ENCODE measurements at regions not wholly inside any gene's neighbourhood (a gene's known extent, or its start where the extent isn't known, plus 50 kb on each side); places are given as distances from the start of the nearest gene placed in this dataset.
"Not testable (repeated sequence)": the region's sequence is repeated elsewhere in the genome, so short reads cannot be mapped to it uniquely, and the experiment has no call there.

DNA sequence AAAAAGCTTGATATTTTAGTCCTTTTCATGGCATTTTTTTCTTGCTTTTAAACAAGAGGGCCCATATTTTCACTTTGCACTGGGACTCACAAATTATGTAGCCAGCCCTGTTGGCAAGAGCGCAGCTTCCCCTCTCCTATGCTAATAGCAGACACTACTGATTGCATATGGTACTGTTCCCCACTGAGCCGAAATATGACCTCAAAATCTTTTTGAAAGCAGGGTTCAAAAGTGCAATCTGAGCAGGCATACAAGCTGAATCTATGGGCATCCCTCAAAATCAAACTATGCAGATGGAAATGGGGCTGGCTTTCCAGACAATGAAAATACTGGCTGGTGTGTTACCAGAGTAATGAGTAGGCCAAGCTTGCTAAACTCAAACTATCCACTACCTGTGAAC lies 225.2 kb upstream of the SETMAR start:
- DNase-seq, result no peak

- no peak for DNase-seq
These were observed 224.3 kb upstream of the SETMAR start for GRCh38 chr3:4078903-4079302.

DNA sequence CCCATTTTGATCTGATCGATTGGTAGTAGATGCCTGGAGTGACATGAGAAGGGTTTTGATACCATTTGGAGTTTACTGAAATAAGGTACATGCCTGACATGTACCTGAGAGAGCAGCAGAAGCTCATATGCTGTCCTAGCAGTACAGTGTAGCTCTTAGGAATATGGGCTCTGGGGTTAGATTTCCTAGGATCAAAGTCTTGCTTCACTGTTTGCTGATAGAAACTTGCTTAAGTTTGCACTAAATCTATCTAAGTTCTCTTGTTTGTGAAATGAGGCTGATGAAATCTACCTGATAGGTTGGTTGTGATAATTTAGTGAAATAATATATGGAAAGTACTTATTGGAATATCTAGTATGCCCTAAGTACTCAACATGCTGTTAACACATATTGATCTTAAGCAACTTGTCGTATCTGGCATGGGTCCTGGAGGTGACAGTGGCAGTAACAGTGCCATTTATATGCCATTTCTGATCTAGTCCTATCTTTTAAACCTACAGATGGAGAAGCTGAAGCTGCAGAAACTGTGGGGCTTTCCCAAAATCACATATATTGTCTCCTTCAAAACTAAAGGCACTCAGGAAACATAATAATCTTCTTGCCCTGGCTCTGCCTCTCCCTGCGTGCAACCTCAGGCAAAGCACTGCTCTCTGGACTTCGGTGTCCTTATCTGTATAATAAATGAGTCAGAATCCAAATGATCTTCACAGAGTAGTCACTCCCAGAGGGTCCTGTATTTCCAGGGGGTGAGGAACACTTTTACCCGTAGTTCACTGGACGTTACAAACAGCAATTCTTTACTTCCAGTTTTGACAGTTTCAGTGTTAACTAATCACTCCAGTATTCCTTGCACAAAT lies 223.6 kb upstream of the SETMAR start:
- DNase-seq, result no peak

DNA sequence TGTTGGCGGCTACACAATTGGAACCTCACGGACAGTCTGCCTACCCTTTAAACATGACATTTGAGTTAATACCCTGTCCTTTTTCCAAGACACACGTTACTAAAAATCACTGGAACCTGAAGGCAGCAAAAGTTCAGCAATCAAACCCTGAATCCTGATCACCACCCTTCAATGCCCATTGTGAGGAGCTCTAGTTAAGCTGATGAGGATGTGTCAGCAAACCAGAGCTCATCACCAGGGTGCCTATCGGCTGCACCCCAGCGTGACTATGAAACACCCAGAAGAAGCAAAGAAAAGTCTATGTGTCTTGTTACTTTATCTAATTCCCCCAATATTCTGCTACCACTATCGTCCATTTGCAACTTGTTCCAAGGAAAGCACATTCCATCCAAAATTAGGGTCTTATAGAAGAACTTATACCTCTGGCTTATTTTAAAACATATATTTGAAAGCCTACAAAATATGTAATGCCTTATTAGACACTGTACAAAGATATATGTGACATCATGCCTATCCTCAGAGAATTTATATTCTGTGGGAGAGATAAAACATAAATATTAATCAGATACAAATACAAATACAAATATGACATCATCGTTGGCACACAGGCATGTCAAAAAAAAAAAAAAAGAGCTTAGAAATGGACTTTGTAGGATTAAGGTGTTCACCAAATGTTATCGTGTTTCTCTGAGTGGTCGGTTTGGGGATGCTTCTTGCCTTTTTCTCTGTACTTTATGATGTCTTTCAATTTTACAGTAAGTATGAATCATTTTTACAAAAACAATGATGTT lies 219.7 kb upstream of the SETMAR start:
- DNase-seq, result no peak

DNA sequence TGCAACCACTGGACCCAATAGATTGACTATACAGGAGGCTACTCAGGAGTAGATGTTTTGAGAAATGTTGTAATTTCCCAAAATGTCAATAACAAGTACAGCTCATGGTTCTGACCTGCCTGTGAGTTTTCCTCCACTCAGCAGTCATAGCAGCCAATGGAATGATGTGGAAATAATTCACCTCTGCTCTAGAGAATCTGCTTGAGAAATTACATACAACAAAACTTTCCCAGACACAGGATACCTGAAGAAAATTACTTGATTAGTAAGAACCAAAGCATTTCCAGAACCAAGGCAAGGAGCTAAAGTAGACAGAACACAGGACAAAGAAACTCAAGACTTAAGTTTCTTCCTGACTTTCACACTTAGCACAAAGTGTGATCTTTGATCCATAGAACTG lies 218.9 kb upstream of the SETMAR start:
- DNase-seq, result no peak

DNA sequence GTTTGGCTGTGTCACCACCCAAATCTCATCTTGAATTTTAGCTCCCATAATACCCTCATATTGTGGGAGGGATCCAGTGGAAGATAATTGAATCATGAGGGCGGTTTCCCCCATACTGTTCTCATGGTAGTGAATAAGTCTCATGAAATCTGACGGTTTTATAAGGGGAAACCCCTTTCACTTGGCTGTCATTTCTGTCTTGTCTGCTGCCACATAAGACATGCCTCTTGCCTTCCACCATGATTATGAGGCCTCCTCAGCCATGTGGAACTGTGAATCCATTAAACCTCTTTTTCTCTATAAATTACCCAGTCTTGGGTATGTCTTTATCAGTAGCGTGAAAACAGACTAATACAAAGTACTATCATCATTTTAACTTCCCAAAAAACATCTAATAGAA lies 216.5 kb upstream of the SETMAR start:
- not testable (repeated sequence) for DNase-seq

GRCh38 chr3:4091786-4092185 lies 211.4 kb upstream of the SETMAR start:
- no peak for DNase-seq

GRCh38 chr3:4097801-4098200 lies 205.4 kb upstream of the SETMAR start:
- no peak for DNase-seq

GRCh38 chr3:4099607-4100006 lies 203.6 kb upstream of the SETMAR start:
- DNase-seq, result no peak

GRCh38 chr3:4107430-4107829 lies 195.7 kb upstream of the SETMAR start:
- DNase-seq, result no peak

DNA sequence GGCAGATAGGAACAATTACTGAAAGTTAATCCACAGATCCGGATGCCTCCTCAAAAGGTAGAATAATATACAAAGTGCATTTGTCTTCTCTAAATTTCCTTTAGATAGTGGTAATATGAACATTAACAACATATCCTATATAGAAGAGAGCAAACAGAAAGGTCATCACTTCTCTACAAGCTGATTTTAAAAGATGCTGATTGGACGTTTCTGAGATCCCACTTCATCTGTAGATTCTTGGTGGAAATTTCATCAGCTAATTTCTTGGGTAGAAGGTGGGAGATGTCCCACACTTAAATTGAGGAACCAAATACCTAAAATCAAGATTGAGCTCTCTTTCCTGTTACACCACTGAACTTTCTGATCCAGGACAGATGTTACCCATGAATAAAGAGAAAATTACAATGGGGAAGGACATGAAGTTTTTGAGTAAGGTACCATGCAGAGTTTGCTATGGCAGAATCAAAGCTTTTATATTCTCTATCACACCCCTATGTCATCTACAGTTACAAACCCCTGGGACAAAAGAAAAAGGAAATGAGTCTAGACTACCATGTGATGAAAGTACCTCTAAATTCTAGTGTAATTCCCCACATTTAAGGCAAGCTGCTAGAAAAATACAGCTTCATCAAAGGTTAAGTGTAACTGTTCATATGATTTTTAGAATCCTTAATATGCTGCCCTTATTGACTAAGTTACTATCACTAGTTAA lies 189.2 kb upstream of the SETMAR start:
- no peak for DNase-seq

GRCh38 chr3:4119119-4119518 lies 184.1 kb upstream of the SETMAR start:
- DNase-seq, result no peak

DNA sequence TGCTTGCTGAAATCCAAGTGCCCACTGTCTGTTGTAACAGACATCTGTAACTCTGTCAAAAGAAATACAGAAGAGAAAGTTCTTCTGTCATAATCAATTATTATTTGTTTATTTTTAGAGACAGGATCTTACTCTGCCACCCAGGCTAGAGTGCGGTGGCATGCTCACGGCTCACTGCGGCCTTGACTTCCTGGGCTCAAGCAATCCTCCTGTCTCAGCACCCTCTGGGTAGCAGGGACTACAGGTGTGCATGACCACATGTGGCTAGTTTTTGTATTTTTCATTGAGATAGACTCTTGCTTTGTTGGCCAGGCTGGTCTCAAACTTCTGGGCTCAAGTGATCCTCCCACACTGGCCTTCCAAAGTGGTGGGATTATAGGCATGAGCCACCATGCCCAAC lies 177.6 kb upstream of the SETMAR start:
- DNase-seq, result no peak

GRCh38 chr3:4138150-4138785 lies 164.9 kb upstream of the SETMAR start:
- DNase-seq, result no peak

DNA sequence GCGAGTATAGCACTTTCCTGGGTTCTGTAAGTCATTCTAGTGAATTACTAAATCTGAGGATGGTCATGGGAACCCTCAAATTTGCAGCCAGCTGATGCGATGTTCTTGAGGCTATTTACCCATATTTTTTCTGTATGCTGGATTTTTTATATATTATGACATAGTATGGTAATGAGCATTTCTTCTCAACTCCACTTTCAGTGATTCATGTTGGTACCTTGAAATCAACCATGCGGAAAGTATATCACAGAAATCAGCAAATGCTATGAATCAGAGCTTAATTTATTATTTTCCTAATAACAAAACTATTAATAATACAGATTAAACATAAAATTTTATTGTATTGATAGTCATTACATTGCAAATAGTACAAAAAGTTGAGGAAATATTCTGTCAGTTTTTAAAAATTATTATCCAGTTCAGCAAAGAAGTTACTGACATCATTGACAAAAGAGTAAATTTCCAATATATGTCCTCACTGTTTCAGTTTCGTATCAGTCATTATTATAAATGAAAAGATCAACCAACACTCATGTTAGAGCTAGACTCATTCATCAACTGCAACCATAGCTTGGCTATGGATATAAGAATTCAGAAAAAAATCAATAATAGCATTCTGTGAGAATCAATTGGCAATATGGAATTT lies 164.3 kb upstream of the SETMAR start:
- DNase-seq, result no peak

DNA sequence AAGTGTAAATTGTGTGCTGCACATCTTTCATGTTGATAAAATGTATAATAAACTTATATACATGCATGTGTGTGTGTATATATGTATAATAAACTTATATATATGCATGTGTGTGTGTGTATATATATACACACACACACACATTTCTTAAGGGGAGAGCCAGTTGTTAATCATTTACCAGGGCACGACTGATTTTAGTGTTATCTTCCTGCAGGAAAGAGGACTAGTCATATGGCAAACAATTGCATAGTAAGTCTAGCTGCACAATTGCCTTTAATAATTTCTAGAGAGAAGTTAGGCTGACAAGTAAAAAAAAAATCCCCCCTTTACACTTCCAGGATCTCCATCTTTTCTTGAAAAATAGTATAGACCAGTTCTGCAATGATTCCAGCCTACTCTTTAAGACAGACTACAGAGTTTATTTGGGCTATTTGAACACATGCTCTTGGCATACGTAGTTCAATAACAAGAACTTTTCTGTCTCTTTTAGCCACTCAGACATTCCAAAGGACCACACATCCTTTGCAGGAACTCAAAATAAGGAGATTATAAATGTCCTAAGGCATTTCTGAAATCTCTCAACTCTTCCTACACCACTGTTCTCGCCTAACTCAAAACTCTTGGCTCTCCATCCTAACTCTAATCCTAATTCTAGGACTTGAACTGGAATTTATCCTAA lies 163.6 kb upstream of the SETMAR start:
- DNase-seq, result no peak

GRCh38 chr3:4140921-4141320 lies 162.2 kb upstream of the SETMAR start:
- DNase-seq, result no peak

DNA sequence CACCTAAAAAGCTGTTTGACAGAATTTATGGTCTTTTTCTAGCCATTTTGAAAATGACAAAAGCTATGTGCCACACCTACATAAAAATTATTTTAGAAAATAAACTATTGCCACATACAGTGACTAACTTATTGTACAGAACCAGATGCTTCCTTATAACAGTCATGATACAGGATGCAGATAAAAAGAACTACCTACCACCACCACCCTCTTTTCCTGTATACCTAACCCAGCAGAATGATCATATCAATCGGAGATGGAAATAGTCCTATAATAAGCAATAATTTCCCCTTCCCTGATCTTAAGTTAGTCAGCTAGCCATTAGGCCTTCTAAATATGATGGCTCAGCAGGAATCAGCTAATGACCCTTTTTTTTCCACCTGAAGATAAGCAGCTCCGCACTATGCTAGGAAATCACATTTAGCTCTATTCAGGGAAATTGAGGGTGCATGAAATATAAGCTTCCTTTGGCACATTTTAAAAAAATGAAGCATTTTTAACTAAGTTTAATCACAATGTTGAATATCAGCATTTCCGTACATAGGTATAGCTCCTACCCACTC lies 155.5 kb upstream of the SETMAR start:
- DNase-seq, result no peak

DNA sequence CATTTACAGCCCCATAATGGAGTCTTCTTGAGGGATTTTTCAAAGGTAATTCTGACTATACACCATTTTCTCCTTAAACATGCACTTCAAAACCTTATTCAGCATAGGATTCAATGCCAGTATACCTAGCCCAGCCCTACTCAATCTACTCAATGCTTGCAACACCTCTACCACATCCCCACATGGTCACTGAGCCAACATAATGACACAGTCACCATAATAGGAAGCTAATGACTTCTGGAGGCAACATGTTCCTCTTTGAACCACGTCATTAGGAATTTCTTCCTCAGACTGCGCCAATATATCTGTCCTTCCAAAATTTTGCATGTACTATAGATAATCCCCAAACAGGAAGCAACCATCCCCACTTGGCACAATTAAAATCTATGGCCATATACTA lies 153.9 kb upstream of the SETMAR start:
- DNase-seq, result no peak

DNA sequence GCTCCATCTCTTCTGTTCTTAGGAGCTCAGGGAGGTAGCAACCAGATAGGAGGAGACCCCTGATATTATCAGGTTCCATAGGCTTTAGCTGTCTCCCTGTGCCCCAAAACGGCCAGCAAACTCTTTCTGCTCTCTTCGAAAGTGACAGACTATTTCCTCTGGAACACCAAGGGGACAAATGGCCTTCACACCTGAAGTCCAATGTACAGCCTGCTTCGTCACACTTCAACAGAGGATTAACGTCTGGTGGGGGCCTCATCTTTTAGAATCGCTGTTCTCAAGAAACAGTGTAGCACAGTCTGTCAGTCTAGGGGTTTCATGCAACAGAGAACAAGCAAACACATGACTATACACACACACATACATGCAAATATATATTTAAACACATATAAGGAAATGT lies 152.4 kb upstream of the SETMAR start:
- DNase-seq, result no peak

- DNase-seq, result no peak
These were observed 151.3 kb upstream of the SETMAR start for GRCh38 chr3:4151859-4152258.

GRCh38 chr3:4153771-4154170 lies 149.4 kb upstream of the SETMAR start:
- no peak for DNase-seq

Data from kidney glomerular epithelial cell (primary cell).